ENCODE measurements at regions not wholly inside any gene's neighbourhood (a gene's known extent, or its start where the extent isn't known, plus 50 kb on each side); places are given as distances from the start of the nearest gene placed in this dataset.

DNA sequence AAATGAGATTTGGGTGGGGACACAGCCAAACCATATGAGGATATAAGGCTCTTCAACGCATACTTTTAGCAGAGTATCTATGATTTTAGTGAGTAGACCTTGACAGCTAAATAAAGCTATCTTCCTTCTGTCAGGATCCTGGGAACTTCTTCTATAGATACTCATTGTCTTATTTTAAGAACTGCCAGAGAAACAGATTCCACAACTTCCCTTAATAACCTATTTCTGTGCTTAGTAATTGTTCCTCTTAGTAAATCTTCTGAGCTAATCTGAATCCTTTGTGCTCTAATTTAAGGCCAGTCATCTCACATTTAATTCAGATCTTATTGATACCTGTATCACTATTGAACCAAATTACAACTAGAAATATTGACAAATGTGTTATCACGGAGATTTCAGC lies 64.0 kb upstream of the CEP85L start:
- TF ChIP-seq HNF4G (IDR thresholded peaks at IDR 0.05) (no peak), SP1 (IDR thresholded peaks at IDR 0.05) (no peak), YY1 (IDR thresholded peaks at IDR 0.05) (no peak), NR2F2 (IDR thresholded peaks at IDR 0.05) (no peak), RAD21 (IDR thresholded peaks at IDR 0.05) (no peak), JUND (IDR thresholded peaks at IDR 0.05) (no peak)
- TF ChIP-seq, protein P1, sequence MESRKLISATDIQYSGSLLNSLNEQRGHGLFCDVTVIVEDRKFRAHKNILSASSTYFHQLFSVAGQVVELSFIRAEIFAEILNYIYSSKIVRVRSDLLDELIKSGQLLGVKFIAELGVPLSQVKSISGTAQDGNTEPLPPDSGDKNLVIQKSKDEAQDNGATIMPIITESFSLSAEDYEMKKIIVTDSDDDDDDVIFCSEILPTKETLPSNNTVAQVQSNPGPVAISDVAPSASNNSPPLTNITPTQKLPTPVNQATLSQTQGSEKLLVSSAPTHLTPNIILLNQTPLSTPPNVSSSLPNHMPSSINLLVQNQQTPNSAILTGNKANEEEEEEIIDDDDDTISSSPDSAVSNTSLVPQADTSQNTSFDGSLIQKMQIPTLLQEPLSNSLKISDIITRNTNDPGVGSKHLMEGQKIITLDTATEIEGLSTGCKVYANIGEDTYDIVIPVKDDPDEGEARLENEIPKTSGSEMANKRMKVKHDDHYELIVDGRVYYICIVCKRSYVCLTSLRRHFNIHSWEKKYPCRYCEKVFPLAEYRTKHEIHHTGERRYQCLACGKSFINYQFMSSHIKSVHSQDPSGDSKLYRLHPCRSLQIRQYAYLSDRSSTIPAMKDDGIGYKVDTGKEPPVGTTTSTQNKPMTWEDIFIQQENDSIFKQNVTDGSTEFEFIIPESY (IDR thresholded peaks at IDR 0.05) = no peak
- TF ChIP-seq, protein P2, sequence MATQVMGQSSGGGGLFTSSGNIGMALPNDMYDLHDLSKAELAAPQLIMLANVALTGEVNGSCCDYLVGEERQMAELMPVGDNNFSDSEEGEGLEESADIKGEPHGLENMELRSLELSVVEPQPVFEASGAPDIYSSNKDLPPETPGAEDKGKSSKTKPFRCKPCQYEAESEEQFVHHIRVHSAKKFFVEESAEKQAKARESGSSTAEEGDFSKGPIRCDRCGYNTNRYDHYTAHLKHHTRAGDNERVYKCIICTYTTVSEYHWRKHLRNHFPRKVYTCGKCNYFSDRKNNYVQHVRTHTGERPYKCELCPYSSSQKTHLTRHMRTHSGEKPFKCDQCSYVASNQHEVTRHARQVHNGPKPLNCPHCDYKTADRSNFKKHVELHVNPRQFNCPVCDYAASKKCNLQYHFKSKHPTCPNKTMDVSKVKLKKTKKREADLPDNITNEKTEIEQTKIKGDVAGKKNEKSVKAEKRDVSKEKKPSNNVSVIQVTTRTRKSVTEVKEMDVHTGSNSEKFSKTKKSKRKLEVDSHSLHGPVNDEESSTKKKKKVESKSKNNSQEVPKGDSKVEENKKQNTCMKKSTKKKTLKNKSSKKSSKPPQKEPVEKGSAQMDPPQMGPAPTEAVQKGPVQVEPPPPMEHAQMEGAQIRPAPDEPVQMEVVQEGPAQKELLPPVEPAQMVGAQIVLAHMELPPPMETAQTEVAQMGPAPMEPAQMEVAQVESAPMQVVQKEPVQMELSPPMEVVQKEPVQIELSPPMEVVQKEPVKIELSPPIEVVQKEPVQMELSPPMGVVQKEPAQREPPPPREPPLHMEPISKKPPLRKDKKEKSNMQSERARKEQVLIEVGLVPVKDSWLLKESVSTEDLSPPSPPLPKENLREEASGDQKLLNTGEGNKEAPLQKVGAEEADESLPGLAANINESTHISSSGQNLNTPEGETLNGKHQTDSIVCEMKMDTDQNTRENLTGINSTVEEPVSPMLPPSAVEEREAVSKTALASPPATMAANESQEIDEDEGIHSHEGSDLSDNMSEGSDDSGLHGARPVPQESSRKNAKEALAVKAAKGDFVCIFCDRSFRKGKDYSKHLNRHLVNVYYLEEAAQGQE (IDR thresholded peaks at IDR 0.05) = no peak
- TF ChIP-seq, protein P3, sequence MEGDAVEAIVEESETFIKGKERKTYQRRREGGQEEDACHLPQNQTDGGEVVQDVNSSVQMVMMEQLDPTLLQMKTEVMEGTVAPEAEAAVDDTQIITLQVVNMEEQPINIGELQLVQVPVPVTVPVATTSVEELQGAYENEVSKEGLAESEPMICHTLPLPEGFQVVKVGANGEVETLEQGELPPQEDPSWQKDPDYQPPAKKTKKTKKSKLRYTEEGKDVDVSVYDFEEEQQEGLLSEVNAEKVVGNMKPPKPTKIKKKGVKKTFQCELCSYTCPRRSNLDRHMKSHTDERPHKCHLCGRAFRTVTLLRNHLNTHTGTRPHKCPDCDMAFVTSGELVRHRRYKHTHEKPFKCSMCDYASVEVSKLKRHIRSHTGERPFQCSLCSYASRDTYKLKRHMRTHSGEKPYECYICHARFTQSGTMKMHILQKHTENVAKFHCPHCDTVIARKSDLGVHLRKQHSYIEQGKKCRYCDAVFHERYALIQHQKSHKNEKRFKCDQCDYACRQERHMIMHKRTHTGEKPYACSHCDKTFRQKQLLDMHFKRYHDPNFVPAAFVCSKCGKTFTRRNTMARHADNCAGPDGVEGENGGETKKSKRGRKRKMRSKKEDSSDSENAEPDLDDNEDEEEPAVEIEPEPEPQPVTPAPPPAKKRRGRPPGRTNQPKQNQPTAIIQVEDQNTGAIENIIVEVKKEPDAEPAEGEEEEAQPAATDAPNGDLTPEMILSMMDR (IDR thresholded peaks at IDR 0.05; ENCODE audit: low read depth, low read length, missing input control) = no peak
- TF ChIP-seq, protein P4, sequence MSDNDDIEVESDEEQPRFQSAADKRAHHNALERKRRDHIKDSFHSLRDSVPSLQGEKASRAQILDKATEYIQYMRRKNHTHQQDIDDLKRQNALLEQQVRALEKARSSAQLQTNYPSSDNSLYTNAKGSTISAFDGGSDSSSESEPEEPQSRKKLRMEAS (IDR thresholded peaks at IDR 0.05) = no peak

DNA sequence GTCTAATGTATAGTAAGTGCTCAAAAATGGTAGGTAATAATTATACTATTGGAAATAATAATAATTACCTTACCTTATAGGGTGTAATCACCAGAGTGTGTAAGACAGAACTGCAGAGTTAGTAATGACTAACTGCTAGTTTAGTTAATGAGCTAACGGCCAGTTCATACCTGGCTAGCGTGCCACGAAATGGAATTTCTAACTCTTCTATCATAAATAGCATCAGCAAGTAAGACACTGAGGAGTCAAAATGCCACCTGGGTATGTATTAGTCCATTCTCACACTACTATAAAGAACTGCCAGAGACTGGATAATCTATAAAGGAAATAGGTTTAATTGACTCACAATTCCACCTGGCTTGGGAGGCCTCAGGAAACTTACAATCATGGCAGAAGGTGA lies 63.4 kb upstream of the CEP85L start:
- Histone ChIP-seq H3K9ac (ENCODE audit: low read depth in 1 of 2, low read length in 2 of 2) (no peak overlapping the region), H3K4me3 (ENCODE audit: low read depth in 1 of 3, low read length in 3 of 3) (no peak overlapping the region), H3K27me3 (ENCODE audit: control insufficient read depth in 4 of 4, insufficient read depth in 4 of 4, low read length in 3 of 4) (no peaks in the 10 kb centered on the region), H3K36me3 (ENCODE audit: control insufficient read depth in 4 of 4, insufficient read depth in 3 of 4, low read depth in 1 of 4, low read length in 3 of 4) (no peaks in the 10 kb centered on the region), H3K27ac (ENCODE audit: low read depth in 1 of 2, low read length in 2 of 2) (no peak overlapping the region), H3K9me3 (ENCODE audit: control insufficient read depth in 4 of 4, low read length in 3 of 4) (no peaks in the 10 kb centered on the region), H3K4me1 (ENCODE audit: control insufficient read depth in 4 of 4, insufficient read depth in 4 of 4, low read length in 3 of 4) (peaks cover 0 to 5% (median 0%) of the 10 kb centered on the region in 4 donors)
- WGBS = 94% methylated on average over 3 of the region's 3 CpGs
- TF ChIP-seq FOXA2 (IDR thresholded peaks at IDR 0.05) (no peak), RXRA (IDR thresholded peaks at IDR 0.05) (no peak), FOXA1 (IDR thresholded peaks at IDR 0.05) (no peak), TAF1 (conservative IDR thresholded peaks at IDR 0.05) (no peak), HNF4A (conservative IDR thresholded peaks at IDR 0.05) (no peak), EGR1 (IDR thresholded peaks at IDR 0.05; ENCODE audit: low read depth in 2 of 2) (no peak)
- TF ChIP-seq, protein P4 (IDR thresholded peaks at IDR 0.05) = no peak
- TF ChIP-seq, protein P5, sequence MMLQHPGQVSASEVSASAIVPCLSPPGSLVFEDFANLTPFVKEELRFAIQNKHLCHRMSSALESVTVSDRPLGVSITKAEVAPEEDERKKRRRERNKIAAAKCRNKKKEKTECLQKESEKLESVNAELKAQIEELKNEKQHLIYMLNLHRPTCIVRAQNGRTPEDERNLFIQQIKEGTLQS (IDR thresholded peaks at IDR 0.05) = no peak
- TF ChIP-seq, protein P2 (IDR thresholded peaks at IDR 0.05) = no peak
- TF ChIP-seq, protein P3 (IDR thresholded peaks at IDR 0.05; ENCODE audit: low read depth, low read length, missing input control) = no peak
- DNase-seq (ENCODE audit: low spot score) = no peak

More for the DNA sequence above, 64.0 kb upstream of the CEP85L start:
- H3K27me3 ChIP-seq (ENCODE audit: control insufficient read depth in 4 of 4, insufficient read depth in 4 of 4, low read length in 3 of 4) = no peaks in the 10 kb centered on the region
- no peak for DNase-seq (ENCODE audit: low spot score)
- no peaks in the 10 kb centered on the region for H3K4me1 ChIP-seq (ENCODE audit: control insufficient read depth in 4 of 4, insufficient read depth in 4 of 4, low read length in 3 of 4)
- no peak overlapping the region for H3K4me3 ChIP-seq (ENCODE audit: low read depth in 1 of 3, low read length in 3 of 3)
- no peaks in the 10 kb centered on the region for H3K9me3 ChIP-seq (ENCODE audit: control insufficient read depth in 4 of 4, low read length in 3 of 4)
- no peak overlapping the region for H3K9ac ChIP-seq (ENCODE audit: low read depth in 1 of 2, low read length in 2 of 2)
- H3K27ac ChIP-seq (ENCODE audit: low read depth in 1 of 2, low read length in 2 of 2) = no peak overlapping the region
- no peaks in the 10 kb centered on the region for H3K36me3 ChIP-seq (ENCODE audit: control insufficient read depth in 4 of 4, insufficient read depth in 3 of 4, low read depth in 1 of 4, low read length in 3 of 4)
- 82% methylated on average over 2 of the region's 2 CpGs for WGBS

Measured in liver (tissue), 8 donors.